HG02610 (cell line): ENCODE measurements at regions not wholly inside any gene's neighbourhood (a gene's known extent, or its start where the extent isn't known, plus 50 kb on each side); places are given as distances from the start of the nearest gene placed in this dataset.

Experiments
- ATAC-seq: cut with Tn5 transposase; IDR thresholded peaks from one replicate; pipeline ENCODE4 v1.9.1; 2021; ENCODE audit warnings: mild to moderate bottlenecking, moderate library complexity; ENCODE audit not compliant: unreplicated experiment

GRCh38 chr11:43602670-43603069 is 77.9 kb upstream of the HSD17B12 start:
- ATAC-seq, result no peak

- ATAC-seq, result no peak
Observed at GRCh38 chr11:43614214-43614613, 66.3 kb upstream of the HSD17B12 start.

GRCh38 chr11:43619863-43620505 is 60.6 kb upstream of the HSD17B12 start:
- no peak for ATAC-seq

DNA sequence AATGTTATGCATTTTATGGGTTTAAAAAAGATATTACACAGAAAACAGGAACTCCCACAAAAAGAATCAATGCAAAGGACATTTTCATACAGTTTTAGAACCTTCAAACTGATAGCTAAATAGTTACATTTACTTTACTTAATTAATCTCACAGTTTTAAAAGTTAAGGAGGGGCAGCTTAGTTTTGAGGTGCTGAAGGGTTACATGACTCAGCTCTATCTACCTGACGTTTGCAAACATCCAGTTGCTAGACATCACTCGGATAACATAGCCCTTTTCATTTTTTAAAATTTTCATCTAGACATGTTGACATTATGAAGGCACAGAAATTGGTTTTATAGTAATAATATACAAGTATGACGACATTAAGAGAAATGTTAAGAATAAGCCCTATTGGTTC is 53.7 kb upstream of the HSD17B12 start:
- no peak for ATAC-seq
